Neural cell (in vitro differentiated cells): ENCODE measurements at regions not wholly inside any gene's neighbourhood (a gene's known extent, or its start where the extent isn't known, plus 50 kb on each side); places are given as distances from the start of the nearest gene placed in this dataset.

Experiments used
- H2AFZ ChIP-seq: fragments of 200-600, 300-800 bp; sonication (generic), shearing (Covaris generic); 2 replicates; pipeline ENCODE4 v1.6.0; 2014; ENCODE audit warnings: low read depth, mild to moderate bottlenecking, antibody characterized with exemption, low read length, moderate library complexity
- H3F3A ChIP-seq: fragments of 200-600 bp; shearing (Covaris generic); 2 replicates; pipeline ENCODE4 v1.6.1; 2016; ENCODE audit warnings: mild to moderate bottlenecking, moderate library complexity, mixed read lengths, antibody characterized with exemption, low read length; ENCODE audit not compliant: insufficient read depth, poor library complexity, severe bottlenecking
- H3K27ac ChIP-seq: fragments of 200-600, 300-800 bp; sonication (generic), shearing (Covaris generic); 2 replicates; pipeline ENCODE4 v1.5.1; 2014; ENCODE audit warnings: mild to moderate bottlenecking, low read length, moderate library complexity
- H3K27me3 ChIP-seq: fragments of 300-800, 200-600 bp; sonication (generic), shearing (Covaris generic); 2 replicates; pipeline ENCODE4 v1.6.0; 2014; ENCODE audit warnings: mild to moderate bottlenecking, low read depth, low read length, moderate library complexity; ENCODE audit not compliant: insufficient read depth
- H3K36me3 ChIP-seq: fragments of 300-800, 200-600 bp; sonication (generic), shearing (Covaris generic); 2 replicates; pipeline ENCODE4 v1.5.1; 2014; ENCODE audit warnings: mild to moderate bottlenecking, antibody characterized with exemption, low read length, moderate library complexity; ENCODE audit not compliant: insufficient read depth
- H3K4me2 ChIP-seq: fragments of 300-800, 200-600 bp; sonication (generic), shearing (Covaris generic); 2 replicates; pipeline ENCODE4 v1.6.0; 2014; ENCODE audit warnings: mild to moderate bottlenecking, low read length
- H3K4me3 ChIP-seq: fragments of 300-800, 200-600 bp; sonication (generic), shearing (Covaris generic); 2 replicates; pipeline ENCODE4 v1.5.1; 2014; ENCODE audit warnings: mild to moderate bottlenecking, low read length, moderate library complexity
- H3K79me2 ChIP-seq: fragments of 200-600 bp; shearing (Covaris generic); replicated peaks from 2 replicates; pipeline ENCODE4 v1.6.0; 2014; ENCODE audit warnings: mild to moderate bottlenecking, low read length, moderate library complexity; ENCODE audit not compliant: insufficient read depth
- H3K9ac ChIP-seq: fragments of 300-800, 200-600 bp; sonication (generic), shearing (Covaris generic); 2 replicates; pipeline ENCODE4 v1.6.1; 2016; ENCODE audit warnings: mild to moderate bottlenecking, low read length, mixed read lengths
- H3K9me2 ChIP-seq: fragments of 200-600 bp; shearing (Covaris generic); 2 replicates; pipeline ENCODE4 v1.6.1; 2016; ENCODE audit warnings: mild to moderate bottlenecking, low read length, mixed read lengths; ENCODE audit not compliant: insufficient read depth
- H3K9me3 ChIP-seq: fragments of 200-600, 300-800 bp; sonication (generic), shearing (Covaris generic); 2 replicates; pipeline ENCODE4 v1.6.1; 2016; ENCODE audit warnings: mild to moderate bottlenecking, mixed run types, low read length, moderate library complexity, mixed read lengths
- H4K20me1 ChIP-seq: fragments of 200-600 bp; shearing (Covaris generic); 2 replicates; pipeline ENCODE4 v1.6.1; 2016; ENCODE audit warnings: mild to moderate bottlenecking, mixed run types; ENCODE audit not compliant: insufficient read depth
- CTCF ChIP-seq: fragments of 450-650 bp; IDR thresholded peaks from 2 replicates; pipeline ENCODE4 v1.5.1; 2014; ENCODE audit warnings: antibody characterized with exemption, mild to moderate bottlenecking, moderate library complexity; ENCODE audit not compliant: poor library complexity, severe bottlenecking
- EP300 ChIP-seq: fragments of 450-650 bp; conservative IDR thresholded peaks from 2 replicates; pipeline ENCODE4 v1.6.1; 2014; ENCODE audit warnings: antibody characterized with exemption, mild to moderate bottlenecking, moderate library complexity; ENCODE audit not compliant: poor library complexity, severe bottlenecking
- EZH2 ChIP-seq: fragments of 200-600, 300-800 bp; shearing (Covaris generic), sonication (generic); IDR thresholded peaks from 2 replicates; pipeline ENCODE4 v1.6.1; 2014; ENCODE audit warnings: antibody characterized with exemption, low read length, borderline replicate concordance, mild to moderate bottlenecking; ENCODE audit not compliant: insufficient read depth, poor library complexity, severe bottlenecking
- MXI1 ChIP-seq: fragments of 450-650 bp; conservative IDR thresholded peaks from 2 replicates; pipeline ENCODE4 v1.6.1; 2014; ENCODE audit warnings: antibody characterized with exemption, mild to moderate bottlenecking; ENCODE audit not compliant: poor library complexity, severe bottlenecking
- POLR2AphosphoS5 ChIP-seq: IDR thresholded peaks from 2 replicates; pipeline ENCODE4 v1.6.1; 2012
- RAD21 ChIP-seq: fragments of 450-650 bp; conservative IDR thresholded peaks from 2 replicates; pipeline ENCODE4 v1.6.1; 2014; ENCODE audit warnings: antibody characterized with exemption, mild to moderate bottlenecking, moderate library complexity
- REST ChIP-seq: IDR thresholded peaks from 2 replicates; pipeline ENCODE4 v1.6.1; 2012; ENCODE audit warnings: borderline replicate concordance
- SMC3 ChIP-seq: fragments of 450-650 bp; conservative IDR thresholded peaks from 2 replicates; pipeline ENCODE4 v1.6.1; 2014; ENCODE audit warnings: antibody characterized with exemption, mild to moderate bottlenecking, moderate library complexity; ENCODE audit not compliant: poor library complexity
- TAF1 ChIP-seq: IDR thresholded peaks from 2 replicates; pipeline ENCODE4 v1.6.1; 2012; ENCODE audit warnings: low read depth

GRCh38 chr1:56098946-56099345 is 480.4 kb downstream of the PLPP3 start:
- H3K4me2 ChIP-seq = no peak overlapping the region
- H3K4me3 ChIP-seq = no peak overlapping the region
- no peaks in the 10 kb centered on the region for H3K36me3 ChIP-seq
- no peaks in the 10 kb centered on the region for H3K79me2 ChIP-seq
- H2AFZ ChIP-seq = no peak overlapping the region
- H3K9me3 ChIP-seq = no peaks in the 10 kb centered on the region
- H3K27me3 ChIP-seq = no peaks in the 10 kb centered on the region
- no peak overlapping the region for H3K27ac ChIP-seq
- H3K9me2 ChIP-seq = no peaks in the 10 kb centered on the region
- H3F3A ChIP-seq = no peaks in the 10 kb centered on the region
- H3K9ac ChIP-seq = no peak overlapping the region
- no peaks in the 10 kb centered on the region for H4K20me1 ChIP-seq
- TF ChIP-seq EZH2 = no peak
- TF ChIP-seq REST = no peak
- no peak for TF ChIP-seq POLR2AphosphoS5
- TF ChIP-seq EP300 = no peak
- TF ChIP-seq MXI1 = no peak
- TF ChIP-seq RAD21 = no peak
- TF ChIP-seq CTCF = no peak
- no peak for TF ChIP-seq TAF1
- TF ChIP-seq SMC3 = no peak

GRCh38 chr1:56097713-56098112 is 481.6 kb downstream of the PLPP3 start:
- no peak overlapping the region for H3K4me2 ChIP-seq
- no peaks in the 10 kb centered on the region for H3K36me3 ChIP-seq
- no peaks in the 10 kb centered on the region for H3K79me2 ChIP-seq
- H3K9me2 ChIP-seq = no peaks in the 10 kb centered on the region
- no peak overlapping the region for H2AFZ ChIP-seq
- no peaks in the 10 kb centered on the region for H3F3A ChIP-seq
- TF ChIP-seq EZH2 = no peak
- no peak for TF ChIP-seq RAD21
- TF ChIP-seq SMC3 = no peak
- no peak for TF ChIP-seq POLR2AphosphoS5
- TF ChIP-seq TAF1 = no peak
- no peak for TF ChIP-seq EP300
- no peak for TF ChIP-seq MXI1
- no peaks in the 10 kb centered on the region for H4K20me1 ChIP-seq
- no peak overlapping the region for H3K27ac ChIP-seq
- H3K4me3 ChIP-seq = no peak overlapping the region
- H3K9ac ChIP-seq = no peak overlapping the region
- no peaks in the 10 kb centered on the region for H3K27me3 ChIP-seq
- H3K9me3 ChIP-seq = no peaks in the 10 kb centered on the region
